LoVo (cell line): ENCODE measurements at regions not wholly inside any gene's neighbourhood (a gene's known extent, or its start where the extent isn't known, plus 50 kb on each side); places are given as distances from the start of the nearest gene placed in this dataset.

ENCODE experiments used
- DNase-seq: peaks from one replicate; pipeline ENCODE4 v3.0.0-alpha.2; 2016; ENCODE audit warnings: low spot score

DNA sequence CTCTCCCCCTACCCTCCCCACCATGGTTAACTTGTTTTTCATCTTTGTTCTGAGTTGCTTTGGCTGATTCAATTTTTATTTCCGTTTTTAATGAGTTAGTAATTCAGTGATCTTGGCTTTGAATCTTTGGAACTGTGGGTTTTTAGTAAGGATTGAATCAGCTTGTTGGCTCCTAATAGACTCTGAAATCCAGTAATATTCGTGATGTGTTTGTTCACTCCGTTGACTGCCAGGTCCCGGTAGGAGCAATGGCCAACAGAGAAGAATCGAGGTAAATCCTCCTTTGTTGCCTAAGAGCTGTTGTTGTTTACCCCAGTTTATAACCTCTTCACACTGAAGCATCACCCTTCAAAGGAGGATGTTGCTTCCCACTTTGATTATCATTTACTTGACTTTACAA, 92.7 kb downstream of the PCSK1 start:
- no peak for DNase-seq

DNA sequence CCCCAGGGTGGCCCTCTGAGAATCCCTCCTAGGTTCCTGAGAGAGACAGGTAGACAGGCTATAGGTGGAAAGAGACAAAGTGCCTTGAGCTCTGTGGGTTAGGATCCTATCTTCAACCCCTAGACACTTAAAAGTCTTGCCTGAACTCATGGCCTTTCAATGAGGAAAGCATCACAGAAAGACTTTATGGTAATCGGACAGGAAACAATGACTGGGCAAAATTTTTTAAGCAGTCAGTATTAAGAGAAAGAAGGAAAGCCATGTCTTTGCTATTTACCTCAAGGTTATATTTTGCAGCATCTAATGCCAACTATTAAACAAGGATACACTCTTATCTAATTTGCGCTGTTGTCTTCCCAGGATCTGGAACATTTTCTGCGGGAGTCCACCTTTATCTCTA, 93.2 kb downstream of the PCSK1 start:
- DNase-seq = no peak

GRCh38 chr5:96338624-96339415, 94.2 kb downstream of the PCSK1 start:
- peak; percentile 25 for DNase-seq

DNA sequence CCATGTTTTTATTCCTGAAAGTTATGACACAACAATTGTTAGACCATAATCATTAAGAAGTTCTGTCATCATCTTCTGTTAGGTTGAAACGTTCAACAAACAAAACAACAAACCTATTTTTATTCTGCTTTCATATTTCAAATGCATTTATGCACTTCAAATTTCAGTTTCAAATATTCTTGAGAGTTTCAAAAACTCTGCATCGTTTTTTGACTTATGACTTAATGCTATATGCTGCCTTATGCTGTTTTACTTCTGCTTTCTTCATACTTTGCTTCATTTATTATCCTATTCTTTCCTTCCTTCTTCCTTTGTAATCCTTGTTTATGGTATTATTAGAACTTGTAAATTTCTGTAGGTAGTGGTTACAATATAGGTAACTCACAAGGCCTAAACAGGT, 95.0 kb downstream of the PCSK1 start:
- no peak for DNase-seq

DNA sequence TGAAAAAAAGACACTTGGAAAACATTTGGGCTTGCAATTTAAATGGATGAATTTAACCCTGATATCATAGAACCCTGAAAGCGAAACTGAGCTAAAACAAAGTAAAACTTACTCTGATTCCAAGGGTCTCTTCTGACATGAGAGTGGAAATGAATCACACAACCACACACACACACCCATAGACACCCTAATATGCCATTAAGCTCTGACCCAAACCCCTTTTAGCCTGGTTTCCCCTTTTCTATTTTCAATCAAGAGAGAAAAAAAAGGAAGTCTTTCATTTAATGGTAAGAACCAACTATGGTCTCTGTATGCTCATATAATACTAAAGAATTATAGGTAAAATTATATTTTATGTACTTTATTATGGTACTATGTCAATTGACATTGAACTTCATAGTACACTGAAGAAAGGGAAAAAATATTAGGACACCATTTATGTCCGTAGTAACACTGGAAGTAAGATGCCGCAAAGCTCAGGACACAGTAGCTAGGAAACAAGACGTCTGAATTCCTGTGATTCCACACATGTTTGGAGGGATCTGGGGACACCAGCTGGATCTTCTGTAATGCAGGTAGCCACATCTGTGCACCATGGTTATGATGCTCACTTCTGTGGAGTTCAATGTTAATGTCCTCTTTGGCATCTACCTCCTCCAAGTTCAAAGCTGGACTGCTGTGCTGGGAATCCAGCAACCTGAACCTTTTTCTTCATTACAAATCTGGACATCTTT, 95.8 kb downstream of the PCSK1 start:
- no peak for DNase-seq

- peak; percentile 84 for DNase-seq
Measured at GRCh38 chr5:96336351-96336985, 96.6 kb downstream of the PCSK1 start.

DNA sequence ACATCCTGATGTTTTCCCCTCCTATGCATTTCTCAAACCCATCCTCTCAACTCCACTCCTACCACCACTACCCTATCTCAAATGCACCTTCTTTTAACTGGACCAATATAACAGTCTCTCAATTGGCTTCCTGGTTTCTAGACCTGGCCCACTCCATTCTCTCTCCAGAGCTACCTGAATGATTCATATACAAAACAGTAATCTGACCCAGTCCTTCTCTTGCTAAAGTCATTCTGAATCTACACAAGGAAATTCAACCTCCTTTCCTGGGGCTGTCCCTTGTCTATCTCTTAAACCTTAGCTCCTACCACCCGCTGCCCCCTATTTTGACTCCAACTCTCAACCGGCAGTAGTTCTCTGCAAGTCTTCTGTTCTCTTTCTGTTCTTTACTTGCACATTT, 97.2 kb downstream of the PCSK1 start:
- no peak for DNase-seq

DNA sequence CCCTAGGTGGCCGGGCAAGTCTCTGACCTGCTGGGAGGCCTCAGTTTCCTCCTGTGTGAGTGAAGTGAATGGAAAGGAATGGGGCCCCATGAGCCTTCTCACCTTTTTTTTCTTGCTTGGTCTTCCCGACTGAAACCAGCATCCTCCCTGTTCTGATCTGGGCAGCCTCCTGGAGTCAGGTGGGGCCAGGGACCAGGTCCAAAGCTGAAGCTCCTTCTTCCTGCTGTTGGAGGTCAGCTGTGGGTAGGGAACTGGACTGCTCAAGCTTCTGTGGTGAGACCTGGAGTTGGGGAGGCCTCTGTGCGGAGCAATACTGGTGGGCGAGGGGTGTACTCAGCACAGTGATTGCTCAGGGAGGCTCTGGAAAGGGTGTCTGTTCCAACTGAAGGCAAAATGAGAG, 99.7 kb downstream of the PCSK1 start:
- no peak for DNase-seq

DNA sequence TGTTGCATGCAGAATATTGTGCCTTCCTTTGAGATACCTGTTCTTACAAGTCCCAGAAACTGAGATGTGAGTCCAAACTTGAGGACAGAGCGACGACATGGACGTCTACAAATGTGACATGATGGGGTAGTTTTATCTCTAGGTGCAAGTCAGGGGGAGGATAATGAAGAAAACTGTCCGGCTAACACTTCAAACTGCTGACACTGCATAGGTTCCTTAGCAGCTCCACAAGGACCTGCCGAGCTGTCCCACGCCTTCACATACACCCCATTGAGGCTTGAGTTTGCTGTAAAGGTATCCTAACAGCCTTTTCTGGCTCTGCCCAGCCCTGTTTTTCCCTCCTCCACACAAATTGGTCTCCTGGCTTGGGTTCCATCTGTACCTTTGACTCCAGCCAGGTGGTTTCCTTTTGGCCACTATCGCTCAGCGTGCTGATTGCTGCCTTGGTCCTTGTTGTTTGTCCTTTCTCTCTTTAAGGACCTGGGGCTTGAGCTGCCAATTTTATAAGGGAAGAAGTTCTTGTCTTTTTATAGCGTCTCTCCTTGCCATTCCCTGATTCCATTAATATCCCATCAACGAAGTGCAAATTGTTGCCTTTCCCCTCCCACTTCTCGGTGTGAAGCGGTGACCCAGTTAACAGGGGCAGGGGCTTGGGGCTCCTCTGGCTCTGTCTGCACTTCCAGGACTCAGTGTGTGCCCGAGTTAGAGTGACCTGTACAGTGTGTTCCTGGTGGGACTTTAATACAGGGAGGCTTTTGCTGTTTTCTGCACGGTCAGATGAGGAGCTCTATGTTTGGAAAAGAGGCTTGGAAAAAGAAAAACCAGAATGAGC, 100.3 kb downstream of the PCSK1 start:
- no peak for DNase-seq

- DNase-seq = no peak
Measured at GRCh38 chr5:96331681-96332361, 101.2 kb downstream of the PCSK1 start.

DNA sequence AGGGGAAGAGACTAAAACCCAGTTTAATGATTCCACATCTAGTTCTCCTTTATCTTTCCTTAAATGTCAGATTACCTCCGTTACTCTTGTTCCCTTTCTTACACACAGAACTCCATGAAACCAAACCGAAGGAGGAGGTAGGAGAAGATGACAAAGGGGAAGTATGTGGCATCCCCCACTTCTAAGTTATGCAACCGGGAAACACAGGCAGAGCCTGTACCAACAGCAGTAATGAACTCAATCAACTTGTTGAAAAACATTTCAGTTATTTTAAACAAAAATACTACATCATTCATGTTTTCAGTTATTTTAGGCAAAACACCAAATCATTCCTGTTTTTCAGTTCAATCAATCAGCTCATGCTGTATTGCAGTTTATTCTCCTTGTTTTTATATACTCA, 101.8 kb downstream of the PCSK1 start:
- no peak for DNase-seq

GRCh38 chr5:96330530-96331140, 102.4 kb downstream of the PCSK1 start:
- DNase-seq = no peak

DNA sequence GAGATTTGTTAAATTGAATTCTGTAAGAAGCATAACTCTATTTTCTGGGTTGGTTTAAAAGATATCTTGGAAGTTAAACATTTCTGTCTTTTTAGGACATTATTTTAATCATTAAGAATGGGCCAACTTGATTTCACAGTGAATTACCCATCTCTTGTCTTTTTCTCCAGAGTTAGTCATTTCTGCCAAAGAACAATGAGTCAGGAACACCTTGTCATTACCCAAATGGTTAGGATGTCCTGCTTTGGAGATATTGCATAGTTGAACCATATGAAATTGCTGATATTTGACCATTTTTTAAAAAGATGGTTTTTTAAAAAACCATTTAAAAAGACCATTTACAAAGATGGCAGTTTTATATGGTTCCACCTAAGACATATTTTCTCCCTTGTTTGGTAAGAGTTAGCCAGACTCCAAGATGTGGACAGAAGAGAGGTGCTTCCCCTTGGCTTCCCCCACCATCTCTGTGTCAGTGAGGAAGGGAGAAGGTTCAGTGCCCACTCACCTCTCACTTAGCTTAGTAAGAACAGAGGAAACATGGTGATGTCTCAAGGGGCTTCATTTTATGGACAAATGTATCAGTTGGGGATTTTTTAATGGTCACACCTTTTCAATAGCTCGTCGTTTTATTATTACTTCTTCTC, 103.0 kb downstream of the PCSK1 start:
- no peak for DNase-seq

GRCh38 chr5:96329289-96329688, 103.8 kb downstream of the PCSK1 start:
- no peak for DNase-seq

DNA sequence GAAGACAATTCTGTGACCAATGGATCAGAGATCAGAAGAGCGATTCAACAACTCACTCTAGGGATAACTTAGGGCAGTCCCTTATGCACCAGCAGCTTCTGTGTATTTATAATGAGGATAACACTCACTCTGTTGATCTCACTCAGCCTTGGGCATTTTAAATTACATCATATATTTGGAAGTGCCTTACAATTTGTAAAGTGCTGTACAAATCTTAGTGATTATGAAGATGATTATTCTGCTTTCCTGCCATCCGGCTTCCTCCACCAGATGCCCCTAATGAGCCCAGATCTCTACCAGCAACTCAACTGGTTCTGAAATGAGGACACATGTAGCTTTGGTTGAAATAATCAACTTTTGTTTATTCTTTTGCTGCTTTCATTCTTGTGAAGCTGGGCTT, 105.3 kb downstream of the PCSK1 start:
- DNase-seq = no peak

- DNase-seq = no peak
Measured at GRCh38 chr5:96326902-96327301, 106.1 kb downstream of the PCSK1 start.

GRCh38 chr5:96324708-96325107, 108.3 kb downstream of the PCSK1 start:
- DNase-seq = peak; percentile 83

DNA sequence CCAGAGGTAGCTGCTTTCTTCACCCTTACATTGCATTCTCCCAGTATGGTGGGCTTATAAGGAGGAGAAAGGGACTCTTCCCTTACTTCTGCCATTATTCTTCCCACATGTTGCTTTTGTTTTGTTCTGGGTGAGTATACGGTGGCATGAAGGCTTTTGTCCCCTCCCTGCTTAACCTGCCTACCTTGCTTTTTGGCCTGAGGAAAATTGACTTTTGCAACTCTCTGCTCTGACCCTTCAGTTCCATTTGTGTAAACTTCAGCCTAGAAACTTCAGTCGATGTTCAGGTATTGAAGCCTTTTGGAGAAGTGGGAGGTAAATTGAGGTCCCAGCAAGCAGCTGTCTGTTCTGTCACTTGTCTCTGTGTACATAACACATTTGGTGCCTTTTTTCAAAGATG, 110.2 kb downstream of the PCSK1 start:
- DNase-seq = no peak

- DNase-seq = no peak
Measured at GRCh38 chr5:96322217-96322616, 110.8 kb downstream of the PCSK1 start.

- DNase-seq = peak; percentile 33
Measured at GRCh38 chr5:96321345-96321744, 111.7 kb downstream of the PCSK1 start.

DNA sequence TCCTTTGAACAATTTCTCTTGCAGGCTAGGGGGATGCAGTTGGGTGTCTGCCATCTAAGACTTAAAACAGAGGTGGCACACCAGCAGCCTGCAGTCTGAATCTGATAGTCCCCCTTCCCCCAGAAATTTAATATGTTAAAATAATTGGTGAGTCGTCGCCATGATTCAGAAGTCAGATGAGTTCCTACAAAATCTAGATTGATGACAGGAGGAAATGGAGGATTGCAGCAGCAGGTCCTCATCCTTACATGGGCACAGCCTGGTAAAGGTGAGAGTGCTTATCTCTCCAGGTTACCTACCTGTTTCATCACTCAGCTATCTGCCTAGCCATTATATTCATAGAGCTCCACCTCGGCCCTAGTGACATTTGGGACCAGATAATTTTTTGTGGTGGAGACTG, 112.3 kb downstream of the PCSK1 start:
- DNase-seq = peak; percentile 14
